Frontal cortex (tissue), 3 donors: ENCODE measurements at regions not wholly inside any gene's neighbourhood (a gene's known extent, or its start where the extent isn't known, plus 50 kb on each side); places are given as distances from the start of the nearest gene placed in this dataset.

Experiments used
- DNase-seq, 2 donors: peaks; one replicate each; pipeline ENCODE4 v3.0.0; 2012; ENCODE audit warnings: low spot score in 2 of 2
- FAIRE-seq: peaks from 2 replicates; lab custom pipeline; 2012; peaks lifted over from hg19 to GRCh38; lab: Jason Lieb, UNC
- donor health status: control.
- donor health status: control.
- donor health status: control.

- FAIRE-seq (no peak), DNase-seq (no peak)
Observed at GRCh38 chr5:15447209-15447608, 52.8 kb upstream of the FBXL7 start.

- DNase-seq (no peak), FAIRE-seq (no peak)
Observed at GRCh38 chr5:15446552-15446951, 53.4 kb upstream of the FBXL7 start.

- DNase-seq (no peak), FAIRE-seq (no peak)
Observed at GRCh38 chr5:15442193-15442570, 57.8 kb upstream of the FBXL7 start.

- no peak for FAIRE-seq
- DNase-seq = no peak
Observed at GRCh38 chr5:15441433-15442192, 58.4 kb upstream of the FBXL7 start.

GRCh38 chr5:15440434-15440833, 59.5 kb upstream of the FBXL7 start:
- FAIRE-seq (no peak), DNase-seq (no peak)

- FAIRE-seq = peak; percentile 92
Observed at GRCh38 chr5:15439801-15440200, 60.2 kb upstream of the FBXL7 start.

GRCh38 chr5:15433709-15434108, 66.3 kb upstream of the FBXL7 start:
- no peak for DNase-seq
- FAIRE-seq = no peak

More at GRCh38 chr5:15439801-15440200, 60.2 kb upstream of the FBXL7 start:
- DNase-seq = no peak

- FAIRE-seq = no peak
- DNase-seq = no peak
Observed at GRCh38 chr5:15431923-15432322, 68.1 kb upstream of the FBXL7 start.

- DNase-seq (no peak), FAIRE-seq (no peak)
Observed at GRCh38 chr5:15425766-15426165, 74.2 kb upstream of the FBXL7 start.

- no peak for DNase-seq
- FAIRE-seq = no peak
Observed at GRCh38 chr5:15424769-15425168, 75.2 kb upstream of the FBXL7 start.

GRCh38 chr5:15421921-15422412, 78.0 kb upstream of the FBXL7 start:
- DNase-seq = peak in 1 of 2 donors; percentile 1
- FAIRE-seq = no peak

- no peak for DNase-seq
- no peak for FAIRE-seq
Observed at GRCh38 chr5:15421381-15421780, 78.6 kb upstream of the FBXL7 start.

GRCh38 chr5:15420201-15420600, 79.8 kb upstream of the FBXL7 start:
- DNase-seq = no peak
- FAIRE-seq = no peak

- FAIRE-seq (no peak), DNase-seq (no peak)
Observed at GRCh38 chr5:15417156-15417555, 82.8 kb upstream of the FBXL7 start.

- FAIRE-seq = no peak
- no peak for DNase-seq
Observed at GRCh38 chr5:15406478-15406877, 93.5 kb upstream of the FBXL7 start.

GRCh38 chr5:15393146-15393545, 106.8 kb upstream of the FBXL7 start:
- no peak for DNase-seq
- FAIRE-seq = no peak

- no peak for DNase-seq
Observed at GRCh38 chr5:15391704-15392397, 108.1 kb upstream of the FBXL7 start.

GRCh38 chr5:15388866-15389265, 111.1 kb upstream of the FBXL7 start:
- DNase-seq (no peak), FAIRE-seq (no peak)

More at GRCh38 chr5:15391704-15392397, 108.1 kb upstream of the FBXL7 start:
- FAIRE-seq = no peak

GRCh38 chr5:15387931-15388524, 112.0 kb upstream of the FBXL7 start:
- DNase-seq (no peak), FAIRE-seq (no peak)

- no peak for DNase-seq
- FAIRE-seq = no peak
Observed at GRCh38 chr5:15386122-15386521, 113.9 kb upstream of the FBXL7 start.

- DNase-seq (no peak), FAIRE-seq (no peak)
Observed at GRCh38 chr5:15385553-15385952, 114.4 kb upstream of the FBXL7 start.
